Posterior cingulate gyrus (tissue), 11 donors: ENCODE measurements at regions not wholly inside any gene's neighbourhood (a gene's known extent, or its start where the extent isn't known, plus 50 kb on each side); places are given as distances from the start of the nearest gene placed in this dataset.
"Not testable (repeated sequence)": the region's sequence is repeated elsewhere in the genome, so short reads cannot be mapped to it uniquely, and the experiment has no call there.

Experiments
- DNase-seq, 10 donors: peaks; one replicate each; pipeline versions ENCODE4 v3.0.0 to v3.0.0-alpha.2; 2020 to 2021; ENCODE audit warnings: mixed read lengths in 3 of 10
- intact Hi-C: fragments of 100-400 bp; cut with DNase I; formaldehyde crosslinking; loops from one replicate; pipeline ENCODE4 v1.15.1; 2023

DNA sequence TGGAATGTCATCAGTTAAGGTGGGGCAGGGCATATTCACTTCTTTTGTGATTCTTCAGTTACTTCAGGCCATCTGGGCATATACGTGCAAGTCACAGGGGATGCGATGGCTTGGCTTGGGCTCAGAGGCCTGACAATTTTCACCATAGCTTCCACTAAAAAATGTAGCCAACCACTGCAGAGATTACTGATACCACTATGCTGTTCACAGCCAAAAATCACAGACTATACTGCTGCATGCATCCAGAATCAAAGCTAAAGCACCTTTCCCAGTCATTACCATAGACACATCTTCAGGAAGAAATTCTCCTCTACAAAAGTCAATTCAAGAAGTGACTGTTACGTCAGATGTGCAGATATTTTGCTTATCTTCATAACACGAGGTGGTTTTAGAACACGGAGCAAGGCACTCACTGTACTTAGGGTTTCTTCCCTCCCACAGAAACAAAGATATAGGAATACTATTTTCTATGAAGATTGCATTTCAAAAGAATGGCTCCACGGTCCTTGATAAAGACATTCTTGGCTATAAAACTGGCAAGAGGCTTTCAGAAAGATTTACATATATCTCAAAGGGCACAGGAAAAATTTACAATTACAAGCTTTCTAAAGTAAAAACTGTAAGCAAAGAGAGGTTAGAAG is 1556.6 kb upstream of the PRR20A start:
- intact Hi-C loops = no loop called here
- no peak for DNase-seq

DNA sequence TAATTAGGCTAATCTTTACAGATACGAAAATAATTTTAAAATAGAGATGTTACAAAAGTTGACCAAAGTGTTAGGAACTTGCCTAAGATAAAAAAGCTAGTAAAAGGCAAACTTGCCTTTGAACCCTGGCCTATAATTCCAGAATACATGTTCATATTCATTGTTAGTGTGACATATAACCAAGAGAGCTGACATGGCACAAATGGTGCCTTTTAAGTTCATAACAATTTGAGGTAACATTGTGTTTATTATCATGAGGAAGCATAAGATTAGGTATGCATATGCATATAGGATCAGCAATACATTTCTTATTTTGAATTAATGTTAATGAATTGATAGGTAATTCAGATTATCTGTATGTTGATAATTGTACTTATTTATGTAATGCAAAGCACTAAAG is 1537.9 kb upstream of the PRR20A start:
- intact Hi-C loops = no loop called here
- DNase-seq = no peak

DNA sequence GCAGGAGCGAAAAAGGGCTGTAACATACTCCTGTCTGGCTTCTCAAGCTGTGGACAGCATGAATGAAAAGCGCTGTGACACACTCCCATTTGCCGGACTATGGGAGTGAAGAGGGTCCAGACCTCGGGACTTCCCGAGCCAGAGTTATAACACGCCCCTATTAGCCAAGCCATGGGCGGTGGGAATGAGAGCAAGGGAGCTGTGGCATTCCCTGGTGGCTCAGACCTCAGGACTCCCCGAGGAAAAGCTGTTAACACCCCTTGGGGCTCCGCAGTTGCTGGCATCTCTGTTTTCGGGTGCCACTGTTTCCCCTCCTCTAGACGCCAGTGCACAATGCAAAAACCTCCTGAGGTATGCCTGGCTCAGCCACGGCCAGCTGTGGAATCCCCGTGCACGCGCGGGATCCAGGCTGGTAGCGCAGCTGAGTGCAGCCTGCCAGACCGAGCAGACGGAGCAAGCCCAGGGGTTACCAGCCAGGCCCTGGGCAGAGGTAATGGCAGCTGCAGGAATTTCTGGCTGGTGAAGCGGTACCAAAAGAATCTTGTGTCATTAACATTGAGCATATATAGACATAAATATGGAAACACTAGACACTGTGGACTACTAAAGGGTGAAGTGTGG is 1534.6 kb upstream of the PRR20A start:
- peak in 1 of 10 donors; percentile 74 for DNase-seq
- intact Hi-C loops = no loop called here

DNA sequence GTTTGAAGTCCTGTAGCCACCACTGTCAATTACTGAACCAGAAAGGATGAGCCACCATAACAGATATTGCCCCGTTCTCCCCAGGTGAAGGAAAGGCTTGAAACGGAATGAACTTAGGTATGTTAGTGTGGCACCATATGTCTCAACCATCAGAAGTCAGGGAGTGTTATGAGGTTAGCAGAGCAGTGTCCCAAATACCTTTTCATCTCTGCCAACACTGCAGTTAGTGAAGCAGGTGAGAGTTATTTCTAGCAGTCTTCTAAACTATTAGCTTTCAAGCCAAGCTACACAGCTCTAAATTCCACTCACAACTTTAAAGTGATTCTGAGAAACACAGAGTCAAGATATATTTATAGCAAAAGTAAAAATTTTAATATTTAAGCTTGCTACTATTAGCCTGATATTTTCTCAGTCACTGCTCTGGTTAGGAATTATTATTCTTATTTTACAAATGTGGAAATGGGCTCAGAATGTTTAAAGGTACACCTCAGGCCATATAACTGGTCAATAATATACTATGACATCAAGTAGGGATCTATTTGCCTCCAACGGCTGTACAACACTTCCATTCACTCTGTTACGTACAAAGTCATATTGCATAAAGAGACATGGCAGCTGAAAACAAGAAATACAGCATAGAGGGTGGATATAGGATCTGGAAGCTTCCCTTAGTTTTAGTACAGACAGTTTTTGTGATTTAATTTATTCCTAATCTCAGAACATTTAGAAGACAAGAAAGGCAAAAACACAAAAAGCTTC is 1527.1 kb upstream of the PRR20A start:
- intact Hi-C loops = no loop called here
- no peak for DNase-seq

DNA sequence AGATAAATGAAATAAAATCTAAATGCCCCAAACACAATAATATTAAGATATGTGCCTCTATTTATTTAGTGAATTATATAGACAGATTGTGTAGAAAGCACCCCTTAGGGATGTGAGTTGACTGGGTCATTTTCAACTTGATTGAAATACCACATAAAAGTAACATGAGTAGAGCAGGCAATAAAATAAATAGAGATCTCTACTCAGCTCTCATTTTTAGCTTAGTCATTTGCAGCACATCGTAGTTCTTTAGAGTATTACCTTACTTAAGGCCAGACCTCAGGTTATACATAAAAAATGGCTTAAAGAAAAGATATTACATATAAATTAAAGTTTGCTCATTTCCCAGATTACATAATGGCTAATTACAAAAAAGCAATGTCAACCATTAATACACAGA is 1525.6 kb upstream of the PRR20A start:
- DNase-seq = no peak
- intact Hi-C loops = no loop called here

DNA sequence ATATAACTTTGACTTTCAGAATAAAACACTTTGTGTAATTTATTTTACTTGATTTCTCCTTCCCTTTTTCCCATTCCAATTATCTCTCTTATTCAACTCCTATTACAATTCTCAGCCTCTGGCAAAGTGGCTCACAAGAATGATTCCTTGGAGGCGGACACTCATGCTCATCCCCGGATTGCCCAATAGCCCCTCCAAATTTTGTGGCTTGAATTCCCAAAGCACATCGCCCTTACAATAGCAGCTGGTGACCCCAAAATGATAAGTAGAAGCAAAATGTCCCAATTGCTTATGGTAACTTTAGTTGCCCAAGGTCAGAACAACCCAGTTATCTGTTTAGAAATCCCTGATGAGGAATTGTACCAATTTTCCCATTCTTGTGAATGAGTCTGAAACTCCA is 1523.5 kb upstream of the PRR20A start:
- intact Hi-C loops = no loop called here
- DNase-seq = no peak

- intact Hi-C loops = no loop called here
- no peak for DNase-seq
These were observed 1513.5 kb upstream of the PRR20A start for GRCh38 chr13:55627221-55627620.

DNA sequence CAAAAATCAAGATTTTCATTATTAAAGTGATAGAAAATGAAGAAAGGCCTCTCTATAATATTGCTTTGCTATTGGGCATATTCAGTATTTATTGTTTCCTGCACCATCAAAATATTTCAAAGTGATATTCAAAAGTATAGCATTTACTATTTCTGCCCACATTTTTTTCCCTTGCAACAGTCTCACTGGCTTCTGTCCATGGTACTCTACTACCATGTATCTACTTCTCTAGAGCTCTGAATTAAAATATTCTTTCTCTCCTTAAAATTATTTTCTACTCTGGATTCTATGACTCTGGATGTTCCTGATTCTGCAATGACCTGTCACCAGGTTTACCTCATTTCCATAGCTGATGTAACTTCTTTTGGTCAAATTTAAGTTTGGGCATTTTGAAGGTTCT is 1508.3 kb upstream of the PRR20A start:
- no peak for DNase-seq
- intact Hi-C loops = no loop called here

GRCh38 chr13:55649485-55649884 is 1491.2 kb upstream of the PRR20A start:
- DNase-seq = no peak
- intact Hi-C loops = no loop called here

- intact Hi-C loops = no loop called here
These were observed 1488.1 kb upstream of the PRR20A start for GRCh38 chr13:55652657-55653056.

GRCh38 chr13:55653497-55653896 is 1487.2 kb upstream of the PRR20A start:
- intact Hi-C loops = no loop called here
- no peak for DNase-seq

More at GRCh38 chr13:55652657-55653056, 1488.1 kb upstream of the PRR20A start:
- no peak for DNase-seq

DNA sequence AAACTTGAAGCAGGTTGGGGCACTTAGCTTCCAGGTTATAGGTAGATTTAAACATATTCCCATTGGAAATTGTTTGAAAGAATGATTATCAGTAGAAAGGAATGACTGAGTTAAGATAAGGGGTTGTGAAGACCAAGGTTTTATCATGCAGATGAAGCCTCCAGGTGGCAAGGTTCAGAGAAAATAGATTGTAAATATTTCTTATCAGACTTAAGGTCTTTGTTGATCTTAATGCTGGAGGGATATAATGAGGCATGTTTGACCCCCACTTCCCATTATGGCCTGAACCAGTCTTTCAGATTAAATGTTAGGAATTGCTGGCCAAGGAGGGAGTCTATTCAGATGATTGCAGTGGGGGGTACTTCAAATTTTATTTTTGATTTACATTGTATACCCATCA is 1486.5 kb upstream of the PRR20A start:
- intact Hi-C loops = no loop called here
- DNase-seq = no peak

- DNase-seq, intact Hi-C loops: not testable (repeated sequence)
These were observed 1480.5 kb upstream of the PRR20A start for GRCh38 chr13:55660264-55660663.

GRCh38 chr13:55660851-55661250 is 1479.9 kb upstream of the PRR20A start:
- no peak for DNase-seq
- intact Hi-C loops = no loop called here

- intact Hi-C loops = no loop called here
- DNase-seq = no peak
These were observed 1479.2 kb upstream of the PRR20A start for GRCh38 chr13:55661505-55661904.

DNA sequence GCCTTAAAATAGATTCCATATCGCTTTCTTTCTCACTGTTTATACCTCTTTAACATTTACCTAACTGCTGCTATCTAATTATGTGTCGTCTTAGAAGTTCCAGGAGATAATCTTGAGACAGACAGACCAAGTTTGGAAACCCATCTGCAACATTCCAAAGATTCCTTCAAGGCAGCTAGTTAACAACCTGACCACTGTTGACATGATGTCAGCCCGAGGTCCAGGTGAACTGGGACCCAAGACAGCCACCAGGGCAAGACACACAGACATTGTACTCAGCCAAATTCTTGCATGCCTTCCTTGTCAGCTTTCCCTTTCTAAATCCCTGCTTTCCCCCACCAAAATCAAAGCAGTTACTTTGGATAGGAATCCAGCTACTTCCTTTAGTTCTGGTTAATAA is 1476.5 kb upstream of the PRR20A start:
- intact Hi-C loops = no loop called here
- DNase-seq = no peak

- intact Hi-C loops = no loop called here
- no peak for DNase-seq
These were observed 1471.7 kb upstream of the PRR20A start for GRCh38 chr13:55669051-55669450.

DNA sequence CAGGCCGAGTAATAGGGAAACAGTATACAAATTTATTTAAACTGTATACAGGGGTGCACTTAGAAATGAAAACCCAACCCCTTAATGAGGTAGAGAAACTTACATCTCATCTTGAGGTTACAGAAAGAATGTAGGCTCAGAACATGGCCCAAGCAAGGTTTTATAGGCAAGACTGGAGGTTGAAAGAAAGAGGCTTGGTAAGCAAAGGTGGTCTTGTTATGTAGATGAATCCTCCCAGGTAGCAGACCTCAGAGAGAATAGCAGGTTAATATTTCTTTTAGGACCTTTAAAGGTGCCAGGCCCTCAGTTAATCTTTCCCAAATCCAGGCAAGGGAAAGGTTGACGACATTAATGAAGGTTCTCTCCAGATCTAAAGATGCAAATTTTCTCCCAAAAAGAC is 1466.8 kb upstream of the PRR20A start:
- no peak for DNase-seq
- intact Hi-C loops = no loop called here

- DNase-seq = no peak
- intact Hi-C loops = no loop called here
These were observed 1457.9 kb upstream of the PRR20A start for GRCh38 chr13:55682776-55683175.

- no peak for DNase-seq
- intact Hi-C loops = no loop called here
These were observed 1435.2 kb upstream of the PRR20A start for GRCh38 chr13:55705526-55705925.

DNA sequence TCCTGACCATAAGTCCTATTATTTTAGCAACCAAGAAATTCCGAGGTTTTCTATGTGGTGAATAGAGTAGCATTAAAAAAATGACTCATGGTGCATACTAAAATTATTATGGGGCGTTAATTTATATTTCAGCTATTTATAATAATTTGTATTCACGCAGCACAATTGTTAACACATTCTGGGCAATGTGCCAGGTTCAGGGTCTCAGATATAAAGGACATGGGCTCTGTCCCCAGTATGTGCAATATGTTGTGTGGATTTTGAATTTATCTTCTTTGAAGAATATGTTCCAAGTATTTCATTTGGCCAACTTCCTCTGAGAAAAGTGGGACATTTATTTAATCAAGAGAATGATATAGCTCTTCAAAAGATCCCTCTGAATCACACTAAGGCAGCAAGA is 1434.7 kb upstream of the PRR20A start:
- intact Hi-C loops = no loop called here
- DNase-seq = no peak

DNA sequence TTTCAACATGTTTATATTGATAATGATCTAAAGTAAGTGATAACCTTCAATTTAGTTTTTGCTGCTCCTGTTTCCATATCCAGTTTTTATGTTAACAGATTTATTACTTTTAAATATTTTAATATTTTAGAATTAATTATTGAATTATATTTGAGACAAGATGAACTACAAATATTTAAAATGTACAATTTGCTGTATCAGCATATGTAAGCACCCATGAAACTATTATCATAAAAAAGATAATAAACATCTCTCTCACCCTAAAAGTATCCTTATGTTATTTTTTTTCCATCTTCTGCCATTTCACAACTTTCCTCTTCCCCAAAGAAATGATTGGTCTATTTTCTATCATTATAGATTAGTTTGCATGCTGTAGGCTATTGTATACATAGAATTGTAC is 1426.6 kb upstream of the PRR20A start:
- intact Hi-C loops = no loop called here

More for the DNA sequence above, 1426.6 kb upstream of the PRR20A start:
- no peak for DNase-seq
